ENCODE measurements at regions not wholly inside any gene's neighbourhood (a gene's known extent, or its start where the extent isn't known, plus 50 kb on each side); places are given as distances from the start of the nearest gene placed in this dataset.
"Not testable (repeated sequence)": the region's sequence is repeated elsewhere in the genome, so short reads cannot be mapped to it uniquely, and the experiment has no call there.

GRCh38 chr1:95766036-95766435 is 532.0 kb downstream of the RWDD3 start:
- no peak for DNase-seq (ENCODE audit: low read depth in 2 of 2)

DNA sequence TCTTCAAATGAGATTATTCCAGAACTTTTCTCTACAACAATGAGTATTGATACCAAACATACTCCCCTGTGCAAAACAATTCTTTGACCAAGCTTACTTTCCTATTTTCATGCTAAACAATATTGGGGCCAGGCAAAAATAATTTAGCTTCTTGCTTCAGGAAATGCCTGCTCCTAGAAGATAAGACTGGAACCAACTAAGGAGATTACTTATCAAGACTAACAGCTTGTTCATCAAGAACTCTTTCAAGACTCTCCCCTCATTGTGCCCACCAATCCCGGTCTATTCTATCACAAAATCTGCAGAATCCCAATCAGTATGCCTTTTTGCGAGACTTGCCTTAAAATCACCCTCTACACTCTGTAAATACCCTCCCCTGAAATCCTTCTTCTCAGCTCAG is 536.6 kb downstream of the RWDD3 start:
- no peak for DNase-seq (ENCODE audit: low read depth in 2 of 2)

DNA sequence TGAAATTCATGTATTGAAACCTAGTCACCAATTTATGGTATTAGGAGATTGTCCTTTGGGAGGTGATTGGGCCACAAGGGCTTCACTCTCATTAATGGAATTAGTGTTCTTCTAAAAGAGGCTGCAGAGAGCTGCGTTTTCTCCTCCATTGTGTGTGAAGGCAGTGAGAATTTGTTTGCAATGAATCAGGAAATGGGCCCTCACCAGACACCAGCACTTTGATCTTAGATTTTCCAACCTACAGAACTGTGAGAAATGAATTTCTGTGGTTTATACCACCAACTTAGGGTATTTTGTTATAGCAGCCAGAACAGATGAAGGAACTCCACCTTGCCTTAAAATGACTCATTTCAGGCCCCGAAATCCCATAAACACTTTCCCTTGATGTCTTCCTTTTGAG is 544.2 kb downstream of the RWDD3 start:
- DNase-seq (ENCODE audit: low read depth in 2 of 2), result no peak

DNA sequence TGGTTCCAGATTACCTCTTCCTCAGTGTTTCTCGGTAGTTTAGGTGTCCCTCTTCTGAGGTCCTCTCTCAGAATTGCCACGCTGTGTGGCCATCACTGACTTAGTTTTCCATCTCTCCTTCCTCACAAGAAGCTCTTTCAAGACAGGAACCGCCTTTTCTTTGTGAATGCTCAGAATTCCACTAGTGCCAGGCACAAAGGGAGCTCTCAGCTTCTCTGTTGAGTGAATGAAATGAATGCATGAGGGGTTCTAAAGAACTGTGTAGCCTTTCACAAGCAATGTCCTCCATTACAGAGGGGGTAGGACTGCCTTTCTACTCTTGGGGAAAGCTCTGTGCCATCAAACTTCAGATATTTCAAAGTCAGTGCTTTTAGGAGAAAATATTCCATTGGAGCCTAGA is 546.8 kb downstream of the RWDD3 start:
- DNase-seq (ENCODE audit: low read depth in 2 of 2), result no peak

DNA sequence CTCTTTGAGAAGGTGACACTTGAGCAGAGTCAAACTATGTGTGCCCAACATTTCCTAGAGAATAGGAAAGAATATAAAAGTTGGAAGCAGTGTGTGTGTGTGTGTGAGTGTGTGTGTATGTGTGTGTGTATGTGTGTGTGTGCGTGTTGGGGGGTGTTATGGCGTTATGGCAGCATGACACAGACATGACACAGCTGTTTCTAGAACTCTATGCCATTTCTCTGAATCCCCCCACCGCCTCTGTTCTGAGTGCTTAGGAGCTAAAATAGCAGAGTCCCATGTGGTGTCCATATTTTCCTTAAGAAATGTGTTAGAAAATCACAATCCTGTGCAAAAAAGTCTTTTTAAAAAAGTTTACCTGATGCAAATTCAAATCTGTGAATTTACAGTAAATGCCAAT is 556.1 kb downstream of the RWDD3 start:
- DNase-seq (ENCODE audit: low read depth in 2 of 2), result no peak

DNA sequence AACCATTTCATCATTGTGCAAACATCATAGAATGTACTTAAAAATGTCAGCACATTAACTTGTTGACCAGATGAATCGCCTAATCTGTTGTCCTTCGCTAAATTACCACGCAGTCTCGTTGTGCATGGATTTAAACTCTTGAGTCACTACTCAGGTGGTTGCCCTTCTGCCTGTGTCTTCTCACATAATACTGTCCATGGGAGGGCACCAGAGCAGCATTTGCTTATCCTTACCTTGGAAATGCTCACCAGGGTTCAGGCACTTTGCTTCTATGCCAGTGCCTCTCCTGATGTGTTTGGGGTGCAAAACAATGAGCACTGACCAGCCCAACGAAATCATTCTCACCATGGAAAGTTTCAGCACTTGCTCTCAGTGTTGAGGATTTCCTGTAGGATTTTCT is 559.9 kb downstream of the RWDD3 start:
- DNase-seq (ENCODE audit: low read depth in 2 of 2), result no peak

DNA sequence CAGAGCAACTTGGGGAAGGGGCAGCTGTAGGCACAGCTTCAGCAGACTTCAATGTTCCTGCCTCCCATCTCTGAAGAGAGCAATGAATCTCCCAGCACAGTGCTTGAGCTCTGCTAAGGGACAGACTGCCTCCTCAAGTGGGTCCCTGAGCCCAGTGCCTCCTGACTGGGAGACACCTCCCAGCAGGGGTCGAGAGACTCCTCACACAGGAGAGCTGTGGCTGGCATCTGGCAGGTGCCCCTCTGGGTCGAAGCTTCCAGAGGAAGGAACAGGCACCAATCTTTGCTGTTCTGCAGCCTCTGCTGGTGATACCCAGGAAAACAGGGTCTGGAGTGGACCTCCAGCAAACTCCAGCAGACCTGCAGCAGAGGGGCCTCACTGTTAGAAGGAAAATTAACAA is 563.8 kb downstream of the RWDD3 start:
- DNase-seq (ENCODE audit: low read depth in 2 of 2), result not testable (repeated sequence)

DNA sequence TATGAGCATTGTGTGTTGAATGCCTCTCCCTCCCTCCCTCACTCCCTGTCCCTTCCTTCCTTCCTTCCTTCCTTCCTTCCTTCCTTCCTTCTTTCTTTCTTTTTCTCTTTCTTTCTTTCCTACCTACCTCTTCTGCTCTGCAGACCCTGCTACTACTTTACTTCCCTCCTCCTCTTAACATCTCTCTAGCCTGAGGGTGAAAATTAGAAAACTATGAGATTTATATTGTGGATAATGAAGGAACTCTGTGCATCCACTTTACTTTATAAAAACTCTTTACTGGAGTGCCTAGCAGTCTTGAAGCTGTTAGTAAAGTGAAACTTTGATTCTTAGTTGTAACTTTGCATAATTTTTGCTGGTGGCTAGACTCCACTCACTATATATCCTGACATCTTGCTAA is 572.2 kb downstream of the RWDD3 start:
- no peak for DNase-seq (ENCODE audit: low read depth in 2 of 2)

GRCh38 chr1:95809391-95809790 is 575.4 kb downstream of the RWDD3 start:
- no peak for DNase-seq (ENCODE audit: low read depth in 2 of 2)

DNA sequence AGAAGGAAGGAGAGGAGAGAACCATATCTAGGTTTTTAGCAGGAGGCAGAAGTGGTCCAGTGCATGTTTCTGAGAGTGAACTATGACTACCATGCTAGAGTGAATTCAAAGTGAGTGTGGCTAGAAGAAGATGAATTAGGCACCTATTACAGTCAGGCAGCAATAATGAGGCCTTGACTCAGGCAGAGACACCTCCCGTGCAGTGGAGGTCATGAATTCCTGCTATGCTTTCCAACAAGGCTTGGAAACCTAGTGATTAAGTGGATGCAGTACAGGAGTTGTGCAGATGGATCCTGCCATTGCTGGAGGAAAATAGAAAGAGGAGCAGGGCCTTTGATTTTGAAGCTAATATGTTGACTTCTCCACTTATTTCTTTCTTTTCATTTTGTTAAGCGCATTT is 581.5 kb downstream of the RWDD3 start:
- DNase-seq (ENCODE audit: low read depth in 2 of 2), result no peak

GRCh38 chr1:95829556-95829955 is 595.5 kb downstream of the RWDD3 start:
- DNase-seq (ENCODE audit: low read depth in 2 of 2), result no peak

DNA sequence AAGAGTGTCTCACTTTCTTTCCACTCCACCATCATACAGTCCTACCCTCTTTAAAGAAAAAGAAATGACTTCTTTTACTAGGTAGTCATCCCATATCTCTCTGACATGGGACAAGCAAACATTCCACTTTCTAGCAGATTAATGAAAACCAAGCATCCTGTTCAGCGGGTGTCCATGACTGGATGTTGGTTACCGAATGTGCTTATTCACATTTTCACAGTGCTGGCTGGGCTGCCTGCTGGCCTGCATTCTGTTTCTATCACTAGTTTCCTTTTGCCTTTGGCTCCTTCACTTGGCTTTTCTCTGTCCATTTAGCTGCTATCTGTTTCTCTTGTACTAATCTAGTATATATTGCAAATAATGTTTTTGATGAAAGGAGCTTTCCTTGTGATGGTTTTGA is 598.4 kb downstream of the RWDD3 start:
- no peak for DNase-seq (ENCODE audit: low read depth in 2 of 2)

DNA sequence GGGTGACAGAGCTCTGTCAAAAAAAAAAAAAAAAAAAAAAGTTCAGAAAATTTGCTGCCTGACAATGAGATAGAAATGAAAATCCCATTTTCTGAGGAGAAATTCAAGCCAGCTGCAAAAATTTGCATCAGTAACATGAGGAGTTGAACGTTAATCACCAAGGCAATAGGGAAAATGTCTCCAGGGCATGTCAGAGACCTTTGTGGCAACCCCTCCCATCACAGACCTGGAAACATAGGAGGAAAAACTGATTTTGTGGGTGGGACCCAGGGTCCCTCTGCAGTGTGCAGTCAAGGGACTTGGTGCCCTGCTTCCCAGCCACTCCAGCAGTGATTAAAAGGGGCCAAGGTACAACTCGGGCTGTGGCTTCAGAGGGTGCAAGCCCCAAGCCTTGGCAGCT is 615.4 kb downstream of the RWDD3 start:
- no peak for DNase-seq (ENCODE audit: low read depth in 2 of 2)

DNA sequence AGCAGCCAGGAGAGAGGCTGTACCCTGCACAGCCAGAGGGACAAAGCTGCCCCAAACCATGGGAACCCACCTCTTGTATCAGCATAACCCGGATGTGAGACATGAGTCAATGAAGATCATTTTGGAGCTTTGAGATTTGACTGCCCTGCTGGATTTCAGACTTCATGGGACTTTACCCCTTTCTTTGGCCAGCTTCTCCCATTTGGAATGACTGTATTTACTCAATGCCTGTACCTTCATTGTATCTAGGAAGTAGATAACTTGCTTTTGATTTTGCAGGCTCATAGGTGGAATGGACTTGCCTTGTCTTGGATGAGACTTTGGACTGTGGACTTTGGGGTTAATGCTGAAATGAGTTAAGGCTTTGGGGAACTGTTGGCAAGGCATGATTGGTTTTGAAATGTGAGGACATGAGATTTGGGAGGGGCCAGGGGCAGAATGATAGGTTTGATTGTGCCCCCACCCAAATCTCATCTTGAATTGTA is 616.2 kb downstream of the RWDD3 start:
- DNase-seq (ENCODE audit: low read depth in 2 of 2), result no peak

- DNase-seq (ENCODE audit: low read depth in 2 of 2), result no peak
These were observed 616.8 kb downstream of the RWDD3 start for GRCh38 chr1:95850763-95851162.

- DNase-seq (ENCODE audit: low read depth in 2 of 2), result no peak
These were observed 618.6 kb downstream of the RWDD3 start for GRCh38 chr1:95852483-95853070.

- no peak for DNase-seq (ENCODE audit: low read depth in 2 of 2)
These were observed 620.4 kb downstream of the RWDD3 start for GRCh38 chr1:95854457-95854856.

- DNase-seq (ENCODE audit: low read depth in 2 of 2), result no peak
These were observed 629.1 kb downstream of the RWDD3 start for GRCh38 chr1:95863086-95863485.

GRCh38 chr1:95865769-95866168 is 631.8 kb downstream of the RWDD3 start:
- DNase-seq (ENCODE audit: low read depth in 2 of 2), result no peak

- DNase-seq (ENCODE audit: low read depth in 2 of 2), result no peak
These were observed 642.3 kb downstream of the RWDD3 start for GRCh38 chr1:95876276-95876675.

GRCh38 chr1:95879498-95880050 is 645.6 kb downstream of the RWDD3 start:
- no peak for DNase-seq (ENCODE audit: low read depth in 2 of 2)

DNA sequence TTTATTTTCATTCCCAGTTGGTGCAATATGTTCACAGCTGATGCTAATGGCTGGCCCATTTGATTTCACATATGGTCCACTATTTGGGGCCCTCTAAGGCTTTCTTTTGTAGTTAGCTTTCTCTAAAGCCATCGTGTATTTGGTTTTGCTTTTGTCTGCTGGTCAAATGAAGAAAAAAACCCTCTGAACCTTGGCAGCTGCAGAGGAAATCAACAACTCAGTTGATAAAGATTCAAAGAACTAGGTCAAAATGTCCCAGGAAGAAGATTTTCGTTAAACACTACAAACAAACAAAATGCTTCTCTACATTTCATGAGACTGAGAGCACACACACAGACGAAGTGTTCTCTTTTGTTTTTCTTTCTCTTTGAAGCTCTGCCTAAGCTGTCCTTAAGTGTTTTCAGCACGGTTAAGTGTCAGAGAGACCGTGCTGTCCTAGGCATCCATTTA is 655.0 kb downstream of the RWDD3 start:
- DNase-seq (ENCODE audit: low read depth in 2 of 2), result no peak

- DNase-seq (ENCODE audit: low read depth in 2 of 2), result no peak
These were observed 655.4 kb downstream of the RWDD3 start for GRCh38 chr1:95889400-95889799.

DNA sequence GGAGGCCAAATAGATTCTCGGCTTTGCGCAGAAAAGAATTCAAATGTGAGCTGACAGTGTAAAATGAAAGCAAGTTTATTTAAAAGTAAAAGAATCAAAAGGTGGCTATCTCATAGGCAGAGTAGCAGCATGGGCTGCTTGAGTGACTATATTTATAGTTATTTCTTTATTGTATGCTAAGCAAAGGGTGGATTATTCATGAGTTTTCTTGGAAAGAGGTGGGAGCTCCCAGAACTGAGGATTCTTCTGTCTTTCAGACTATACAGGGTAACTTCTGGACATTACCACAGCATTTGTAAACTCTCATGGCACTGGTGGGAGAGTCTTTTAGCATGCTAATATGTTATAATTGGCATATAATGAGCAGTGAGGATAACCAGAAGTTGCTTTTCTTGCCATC is 659.9 kb downstream of the RWDD3 start:
- no peak for DNase-seq (ENCODE audit: low read depth in 2 of 2)

Data from stimulated activated CD4-positive, alpha-beta T cell treated with anti-CD3 and anti-CD28 coated beads, Interleukin-15, amount 100 ng/mL, for 48 hours (primary cell).